WERI-Rb-1 (cell line): ENCODE measurements at regions not wholly inside any gene's neighbourhood (a gene's known extent, or its start where the extent isn't known, plus 50 kb on each side); places are given as distances from the start of the nearest gene placed in this dataset.

Experiments
- DNase-seq: peaks from one replicate; pipeline ENCODE4 v3.0.0-alpha.2; 2020
- H3K27ac ChIP-seq: fragments of 250-450 bp; sonication (Bioruptor Pico); 2 replicates; pipeline ENCODE4 v1.5.1; 2020; ENCODE audit warnings: mild to moderate bottlenecking, moderate library complexity
- H3K27me3 ChIP-seq: fragments of 250-450 bp; sonication (Bioruptor Pico); 2 replicates; pipeline ENCODE4 v1.5.1; 2021; ENCODE audit warnings: mild to moderate bottlenecking, low read depth, moderate library complexity; ENCODE audit not compliant: insufficient read depth, severe bottlenecking
- H3K36me3 ChIP-seq: fragments of 250-450 bp; sonication (Bioruptor Pico); 2 replicates; pipeline ENCODE4 v1.5.1; 2020; ENCODE audit warnings: mild to moderate bottlenecking, moderate library complexity
- H3K4me3 ChIP-seq: 2 replicates; pipeline ENCODE4 v1.5.1; 2011; ENCODE audit warnings: low read depth, mild to moderate bottlenecking, control low read depth, low read length
- H3K9me3 ChIP-seq: fragments of 250-450 bp; sonication (Bioruptor Pico); 2 replicates; pipeline ENCODE4 v1.5.1; 2021; ENCODE audit warnings: mild to moderate bottlenecking, moderate library complexity; ENCODE audit not compliant: severe bottlenecking
- TF ChIP-seq, protein P1 (sequence below): IDR thresholded peaks from 2 replicates; pipeline ENCODE4 v1.5.1; 2011; ENCODE audit warnings: low read depth, mild to moderate bottlenecking, control low read depth, inconsistent platforms, low read length

DNA sequence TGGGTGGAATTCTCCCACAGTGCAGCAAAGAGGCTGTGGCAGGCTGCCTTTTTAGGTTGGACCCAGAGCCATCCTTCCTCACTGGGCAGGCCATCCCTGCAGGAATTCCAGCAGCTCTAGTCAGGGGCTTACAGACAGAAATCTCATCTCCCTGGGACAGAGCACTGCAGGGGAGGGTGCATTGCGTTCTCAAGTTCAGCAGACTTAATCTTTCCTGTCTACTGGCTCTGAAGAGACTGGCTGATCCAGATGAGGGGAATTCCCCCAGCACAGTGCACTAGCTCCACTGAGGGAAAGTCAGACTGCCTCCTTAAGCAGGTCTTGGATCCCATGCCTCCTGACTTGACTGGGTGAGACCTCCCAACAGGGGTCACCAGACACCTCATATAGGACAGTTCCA lies 899.7 kb upstream of the VRK2 start:
- Histone ChIP-seq H3K27ac (no peak overlapping the region), H3K4me3 (no peak overlapping the region), H3K9me3 (peaks cover 2% of the 10 kb centered on the region), H3K27me3 (no peaks in the 10 kb centered on the region), H3K36me3 (no peaks in the 10 kb centered on the region)
- TF ChIP-seq, protein P1, sequence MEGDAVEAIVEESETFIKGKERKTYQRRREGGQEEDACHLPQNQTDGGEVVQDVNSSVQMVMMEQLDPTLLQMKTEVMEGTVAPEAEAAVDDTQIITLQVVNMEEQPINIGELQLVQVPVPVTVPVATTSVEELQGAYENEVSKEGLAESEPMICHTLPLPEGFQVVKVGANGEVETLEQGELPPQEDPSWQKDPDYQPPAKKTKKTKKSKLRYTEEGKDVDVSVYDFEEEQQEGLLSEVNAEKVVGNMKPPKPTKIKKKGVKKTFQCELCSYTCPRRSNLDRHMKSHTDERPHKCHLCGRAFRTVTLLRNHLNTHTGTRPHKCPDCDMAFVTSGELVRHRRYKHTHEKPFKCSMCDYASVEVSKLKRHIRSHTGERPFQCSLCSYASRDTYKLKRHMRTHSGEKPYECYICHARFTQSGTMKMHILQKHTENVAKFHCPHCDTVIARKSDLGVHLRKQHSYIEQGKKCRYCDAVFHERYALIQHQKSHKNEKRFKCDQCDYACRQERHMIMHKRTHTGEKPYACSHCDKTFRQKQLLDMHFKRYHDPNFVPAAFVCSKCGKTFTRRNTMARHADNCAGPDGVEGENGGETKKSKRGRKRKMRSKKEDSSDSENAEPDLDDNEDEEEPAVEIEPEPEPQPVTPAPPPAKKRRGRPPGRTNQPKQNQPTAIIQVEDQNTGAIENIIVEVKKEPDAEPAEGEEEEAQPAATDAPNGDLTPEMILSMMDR: no peak
- DNase-seq: no peak

DNA sequence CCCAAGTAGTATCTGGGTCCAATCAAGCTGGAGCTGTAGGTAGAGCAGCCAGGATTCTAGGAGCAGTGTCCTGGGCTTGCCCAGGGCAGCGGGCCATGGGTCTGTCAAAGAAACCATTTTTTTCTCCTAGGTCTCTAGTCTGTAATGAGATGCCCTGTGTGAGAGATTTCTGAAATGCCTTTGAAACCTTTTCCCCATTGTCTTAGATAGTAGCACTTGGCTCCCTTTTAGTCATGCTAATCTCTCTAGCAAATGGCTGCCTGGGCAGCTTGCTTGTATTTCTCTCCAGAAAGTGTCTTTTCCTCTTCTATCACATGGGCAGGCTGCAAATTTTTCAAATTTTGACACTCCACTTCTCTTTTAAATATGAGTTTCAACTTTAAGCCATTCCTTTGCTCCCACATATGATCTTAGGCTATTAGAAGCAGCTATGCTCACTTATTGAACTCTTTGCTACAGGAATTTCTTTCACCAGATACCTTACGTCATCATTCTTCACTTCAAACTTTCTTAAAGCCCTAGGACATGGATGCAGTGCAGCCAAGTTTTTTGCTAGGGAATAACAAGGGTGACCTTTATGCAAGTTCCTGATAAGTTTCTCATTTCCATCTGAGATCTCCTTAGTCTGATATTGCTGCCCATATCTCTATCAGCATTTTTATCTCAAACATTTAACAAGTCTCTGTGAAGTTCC lies 890.2 kb upstream of the VRK2 start:
- Histone ChIP-seq H3K9me3 (no peaks in the 10 kb centered on the region), H3K27me3 (peaks cover 6% of the 10 kb centered on the region), H3K27ac (no peak overlapping the region), H3K36me3 (no peaks in the 10 kb centered on the region), H3K4me3 (no peak overlapping the region)
- TF ChIP-seq, protein P1: no peak
- DNase-seq: no peak

- no peak for DNase-seq
- H3K9me3 ChIP-seq: no peaks in the 10 kb centered on the region
- peaks cover 8% of the 10 kb centered on the region for H3K27me3 ChIP-seq
- H3K27ac ChIP-seq: no peak overlapping the region
- TF ChIP-seq, protein P1: no peak
- no peak overlapping the region for H3K4me3 ChIP-seq
- H3K36me3 ChIP-seq: no peaks in the 10 kb centered on the region
Measured at GRCh38 chr2:57160976-57161375, 885.6 kb upstream of the VRK2 start.

DNA sequence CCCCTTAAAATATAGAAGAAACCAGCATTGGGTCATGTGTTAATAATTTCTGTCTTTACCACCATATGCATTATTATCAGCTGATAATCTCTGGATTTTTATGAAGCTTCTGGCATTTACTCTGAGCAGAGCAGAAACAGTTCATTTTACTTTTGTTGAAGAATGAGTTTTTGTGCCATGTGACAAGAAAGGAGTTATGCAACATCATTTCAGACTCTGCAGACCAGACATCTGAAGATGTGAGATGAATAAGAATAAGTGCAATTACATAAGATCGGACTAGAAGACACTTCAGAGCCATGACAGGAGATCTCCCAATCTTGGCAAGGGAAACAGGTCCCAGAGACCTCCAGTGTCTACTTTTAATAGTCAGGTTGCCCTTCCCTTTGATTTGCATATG lies 869.4 kb upstream of the VRK2 start:
- no peak overlapping the region for H3K27ac ChIP-seq
- H3K4me3 ChIP-seq: no peak overlapping the region
- no peaks in the 10 kb centered on the region for H3K9me3 ChIP-seq
- TF ChIP-seq, protein P1: no peak
- DNase-seq: no peak
- no peaks in the 10 kb centered on the region for H3K27me3 ChIP-seq
- no peaks in the 10 kb centered on the region for H3K36me3 ChIP-seq

- Histone ChIP-seq H3K27me3 (no peaks in the 10 kb centered on the region), H3K4me3 (no peak overlapping the region), H3K9me3 (no peaks in the 10 kb centered on the region), H3K27ac (no peak overlapping the region), H3K36me3 (no peaks in the 10 kb centered on the region)
- TF ChIP-seq, protein P1: no peak
- DNase-seq: no peak
Measured at GRCh38 chr2:57180042-57180567, 866.5 kb upstream of the VRK2 start.

GRCh38 chr2:57180678-57181077 lies 865.9 kb upstream of the VRK2 start:
- H3K27ac ChIP-seq: no peak overlapping the region
- no peaks in the 10 kb centered on the region for H3K9me3 ChIP-seq
- TF ChIP-seq, protein P1: no peak
- H3K4me3 ChIP-seq: no peak overlapping the region
- DNase-seq: no peak
- no peaks in the 10 kb centered on the region for H3K27me3 ChIP-seq
- H3K36me3 ChIP-seq: no peaks in the 10 kb centered on the region
